ENCODE measurements at regions not wholly inside any gene's neighbourhood (a gene's known extent, or its start where the extent isn't known, plus 50 kb on each side); places are given as distances from the start of the nearest gene placed in this dataset.

DNA sequence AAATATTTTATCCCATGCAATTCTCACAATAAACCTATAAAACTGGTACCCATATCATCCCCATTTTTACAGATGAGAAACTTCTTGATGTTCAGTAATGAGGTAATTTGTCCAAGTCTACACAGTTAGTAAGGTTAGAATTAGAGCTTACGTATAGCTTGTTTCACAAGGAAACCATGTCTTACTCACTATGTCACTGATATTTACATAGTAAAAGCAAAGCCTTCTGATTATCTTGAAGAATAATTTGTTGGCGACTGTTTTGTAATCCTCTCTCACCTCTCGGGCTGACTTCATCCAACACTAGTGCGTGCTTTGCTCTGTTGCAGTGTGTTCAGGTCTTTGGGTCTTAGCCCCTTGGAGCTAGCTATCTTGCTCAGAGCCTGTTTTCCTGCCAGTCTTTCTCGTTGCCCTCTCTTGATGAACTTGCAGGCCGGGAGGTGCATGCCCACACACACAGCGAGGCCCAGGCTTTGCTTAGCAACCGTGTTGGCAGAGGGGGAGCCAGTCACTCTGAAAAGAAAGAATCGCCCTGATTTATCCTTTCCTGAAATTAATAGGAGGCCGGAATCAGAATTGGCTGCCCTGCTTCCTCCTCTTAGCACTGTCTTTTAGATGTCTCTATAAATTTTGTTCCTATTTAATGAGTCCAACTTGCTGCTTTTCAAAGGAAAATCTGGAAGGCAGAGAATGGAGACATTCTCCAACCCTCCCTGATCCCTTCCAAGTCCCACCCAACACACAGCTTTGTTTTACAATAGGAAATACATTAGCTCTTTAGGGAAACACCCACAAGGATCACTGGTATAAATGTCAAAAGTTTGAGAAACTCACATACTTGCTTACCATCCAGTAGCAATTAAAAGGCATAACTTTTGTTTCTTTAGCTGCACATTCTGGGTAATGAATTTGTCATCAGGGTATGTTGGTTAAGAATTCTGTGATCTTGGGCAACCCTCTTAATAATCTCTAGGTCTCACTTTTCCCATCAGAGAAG, 97.6 kb upstream of the SEC11C start:
- Histone ChIP-seq H3K36me3 (no peaks in the 10 kb centered on the region), H3K9me3 (no peaks in the 10 kb centered on the region), H3K27ac (peak overlapping the region in 1 of 4 donors; percentile 2), H3K4me1 (peaks cover 0 to 8% (median 5%) of the 10 kb centered on the region in 4 donors), H3K4me3 (no peak overlapping the region), H3K27me3 (no peaks in the 10 kb centered on the region)
- DNase-seq (no peak), ATAC-seq (ENCODE audit: low FRiP score in 2 of 2) (no peak)
- TF ChIP-seq, protein P1, sequence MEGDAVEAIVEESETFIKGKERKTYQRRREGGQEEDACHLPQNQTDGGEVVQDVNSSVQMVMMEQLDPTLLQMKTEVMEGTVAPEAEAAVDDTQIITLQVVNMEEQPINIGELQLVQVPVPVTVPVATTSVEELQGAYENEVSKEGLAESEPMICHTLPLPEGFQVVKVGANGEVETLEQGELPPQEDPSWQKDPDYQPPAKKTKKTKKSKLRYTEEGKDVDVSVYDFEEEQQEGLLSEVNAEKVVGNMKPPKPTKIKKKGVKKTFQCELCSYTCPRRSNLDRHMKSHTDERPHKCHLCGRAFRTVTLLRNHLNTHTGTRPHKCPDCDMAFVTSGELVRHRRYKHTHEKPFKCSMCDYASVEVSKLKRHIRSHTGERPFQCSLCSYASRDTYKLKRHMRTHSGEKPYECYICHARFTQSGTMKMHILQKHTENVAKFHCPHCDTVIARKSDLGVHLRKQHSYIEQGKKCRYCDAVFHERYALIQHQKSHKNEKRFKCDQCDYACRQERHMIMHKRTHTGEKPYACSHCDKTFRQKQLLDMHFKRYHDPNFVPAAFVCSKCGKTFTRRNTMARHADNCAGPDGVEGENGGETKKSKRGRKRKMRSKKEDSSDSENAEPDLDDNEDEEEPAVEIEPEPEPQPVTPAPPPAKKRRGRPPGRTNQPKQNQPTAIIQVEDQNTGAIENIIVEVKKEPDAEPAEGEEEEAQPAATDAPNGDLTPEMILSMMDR (IDR thresholded peaks at IDR 0.05), result no peak
- no peak for TF ChIP-seq POLR2A (IDR thresholded peaks at IDR 0.05)
- 42 to 48% methylated on average over 9 to 10 of the region's 10 CpGs for WGBS, 2 donors

DNA sequence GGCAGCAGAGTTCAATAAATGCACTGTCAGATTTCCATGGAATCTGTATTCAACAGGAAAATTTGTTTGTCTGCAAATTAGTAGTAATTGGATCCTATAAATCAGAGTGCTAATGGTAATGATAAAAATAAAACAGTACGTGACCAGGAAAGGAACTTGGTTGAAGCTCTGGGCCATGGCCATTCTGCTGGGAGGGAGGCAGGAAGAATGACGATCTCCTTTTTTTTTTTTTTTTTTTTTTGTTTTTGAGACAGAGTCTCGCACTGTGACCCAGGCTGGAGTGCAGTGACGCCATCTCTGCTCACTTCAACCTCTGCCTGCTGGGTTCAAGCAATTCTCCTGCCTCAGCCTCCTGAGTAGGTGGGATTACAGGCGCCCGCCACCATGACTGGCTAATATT, 94.8 kb upstream of the SEC11C start:
- ATAC-seq (ENCODE audit: low FRiP score in 2 of 2) (no peak), DNase-seq (no peak)
- Histone ChIP-seq H3K4me3 (no peak overlapping the region), H3K9me3 (no peaks in the 10 kb centered on the region), H3K4me1 (peaks cover 0 to 8% (median 5%) of the 10 kb centered on the region in 4 donors), H3K27me3 (no peaks in the 10 kb centered on the region), H3K36me3 (no peaks in the 10 kb centered on the region), H3K27ac (no peak overlapping the region)
- TF ChIP-seq, protein P1 (IDR thresholded peaks at IDR 0.05), result no peak
- no peak for TF ChIP-seq EP300 (IDR thresholded peaks at IDR 0.05)
- no peak for TF ChIP-seq POLR2A (IDR thresholded peaks at IDR 0.05)
- no peak for TF ChIP-seq POLR2AphosphoS5 (IDR thresholded peaks at IDR 0.05)
- WGBS, 2 donors, result 78 to 83% methylated on average over 6 of the region's 6 CpGs

DNA sequence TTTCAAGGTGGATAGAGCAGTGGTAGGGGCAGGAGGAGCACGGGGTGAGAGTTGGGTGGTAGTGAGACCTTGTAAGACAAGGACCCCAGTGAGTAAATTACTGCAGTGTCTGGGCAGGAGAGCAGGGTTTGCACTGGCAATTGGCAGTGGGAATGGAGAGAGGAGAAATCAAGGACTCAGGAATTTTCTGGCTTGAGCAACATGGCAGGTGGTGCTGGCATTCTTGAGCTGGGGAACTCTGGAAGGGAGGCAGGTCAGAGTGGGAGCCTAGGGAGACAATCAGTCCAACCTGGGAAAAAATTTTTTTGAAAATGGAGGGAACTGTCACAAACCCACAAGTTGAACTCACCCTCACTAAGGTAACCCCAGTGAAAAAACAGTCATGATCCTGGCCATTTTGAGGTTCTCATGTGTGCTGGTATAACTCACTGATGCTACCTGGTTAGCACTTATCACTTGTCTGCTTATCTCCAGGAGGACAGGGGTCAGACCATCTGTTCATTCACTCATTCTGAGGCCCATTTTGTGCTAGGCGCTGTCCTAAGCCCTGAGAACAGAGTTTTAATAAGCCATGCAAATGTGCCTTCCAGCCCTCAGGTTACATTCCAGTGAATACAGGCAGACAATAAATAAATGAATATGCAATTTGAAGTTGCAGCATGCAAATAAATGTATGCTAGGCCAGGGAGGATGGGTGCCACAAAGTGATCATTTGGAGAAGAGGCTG, 92.2 kb upstream of the SEC11C start:
- no peak for TF ChIP-seq EP300 (IDR thresholded peaks at IDR 0.05)
- TF ChIP-seq, protein P1 (IDR thresholded peaks at IDR 0.05), result no peak
- no peak for TF ChIP-seq POLR2A (IDR thresholded peaks at IDR 0.05)
- TF ChIP-seq POLR2AphosphoS5 (IDR thresholded peaks at IDR 0.05), result no peak
- Histone ChIP-seq H3K4me1 (peaks cover 0 to 1% (median under 1%) of the 10 kb centered on the region in 4 donors), H3K36me3 (no peaks in the 10 kb centered on the region), H3K27ac (no peak overlapping the region), H3K27me3 (no peaks in the 10 kb centered on the region), H3K9me3 (no peaks in the 10 kb centered on the region), H3K4me3 (no peak overlapping the region)
- ATAC-seq (ENCODE audit: low FRiP score in 2 of 2) (no peak), DNase-seq (no peak)
- 83 to 87% methylated on average over 2 of the region's 2 CpGs for WGBS, 2 donors

DNA sequence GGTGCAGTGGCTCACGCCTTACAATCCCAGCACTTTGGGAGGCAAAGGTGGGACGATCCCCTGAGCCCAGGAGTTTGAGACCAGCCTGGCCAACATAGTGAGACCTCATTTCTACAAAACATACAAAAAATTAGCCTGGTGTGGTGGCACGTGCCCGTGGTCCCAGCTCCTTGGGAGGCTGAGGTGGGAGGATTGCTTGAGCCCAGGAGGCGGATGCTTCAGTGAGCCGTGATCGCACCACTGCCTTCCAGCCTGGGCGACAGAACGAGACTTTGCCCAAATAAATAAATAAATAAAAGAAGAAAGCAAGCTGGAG, 91.7 kb upstream of the SEC11C start:
- H3K27ac ChIP-seq, result no peak overlapping the region
- WGBS, 2 donors, result 82 to 91% methylated on average over 9 of the region's 9 CpGs
- DNase-seq, result no peak
- no peaks in the 10 kb centered on the region for H3K9me3 ChIP-seq
- H3K36me3 ChIP-seq, result no peaks in the 10 kb centered on the region
- TF ChIP-seq, protein P1 (IDR thresholded peaks at IDR 0.05), result no peak
- TF ChIP-seq POLR2AphosphoS5 (IDR thresholded peaks at IDR 0.05) (no peak), EP300 (IDR thresholded peaks at IDR 0.05) (no peak), POLR2A (IDR thresholded peaks at IDR 0.05) (no peak)
- H3K4me3 ChIP-seq, result no peak overlapping the region
- no peak for ATAC-seq (ENCODE audit: low FRiP score in 2 of 2)
- no peaks in the 10 kb centered on the region for H3K27me3 ChIP-seq
- H3K4me1 ChIP-seq, result peaks cover 0 to 2% (median 0%) of the 10 kb centered on the region in 4 donors

All from upper lobe of left lung (tissue), 6 donors.